GM12878 (cell line): ENCODE measurements at regions not wholly inside any gene's neighbourhood (a gene's known extent, or its start where the extent isn't known, plus 50 kb on each side); places are given as distances from the start of the nearest gene placed in this dataset.

Experiments
- ATAC-seq: fragments of 200-7000 bp; cut with Tn5 transposase; 3 replicates; pipeline ENCODE4 v1.9.1; 2020; ENCODE audit warnings: mild to moderate bottlenecking, moderate library complexity
- BruUV-seq: library from RNA; stranded (reverse); fragments of 400-500 nt; replicated peaks from 2 replicates; lab custom pipeline; 2021; lab: Mats Ljungman, UMichigan
- CTCF ChIA-PET: fragments of 300-600 bp; sonication (Branson Sonifier 250); formaldehyde crosslinking; extraction: SDS; loops from one replicate; lab custom pipeline; 2021; ENCODE audit warnings: inconsistent platforms; lab: Yijun Ruan, JAX
- POLR2A ChIA-PET: fragments of 350-600 bp; formaldehyde crosslinking; extraction: SDS; loops from one replicate; lab custom pipeline; 2021; ENCODE audit warnings: inconsistent platforms; lab: Charles Lee
- RAD21 ChIA-PET: fragments of 300-600 bp; sonication (Branson Sonifier 250); formaldehyde crosslinking; loops from one replicate; lab custom pipeline; 2023; ENCODE audit warnings: antibody characterized with exemption; ENCODE audit not compliant: unreplicated experiment; lab: Charles Lee
- SMC1A ChIA-PET: fragments of 300-600 bp; sonication (Branson Sonifier 250); formaldehyde crosslinking; loops from one replicate; lab custom pipeline; 2023; ENCODE audit not compliant: unreplicated experiment, uncharacterized antibody; lab: Charles Lee
- DNase-seq: peaks from one replicate; pipeline ENCODE4 v3.0.0-alpha.2; 2011; ENCODE audit warnings: low read depth, low spot score
- FAIRE-seq: peaks from 3 replicates; lab custom pipeline; 2011; peaks lifted over from hg19 to GRCh38; lab: Jason Lieb, UNC
- H2AFZ ChIP-seq: 2 replicates; pipeline ENCODE4 v1.6.0; 2011; ENCODE audit warnings: low read depth, low read length, control low read depth; ENCODE audit not compliant: control insufficient read depth
- H3K27ac ChIP-seq: 2 replicates; pipeline ENCODE4 v1.5.1; 2011; ENCODE audit warnings: control low read depth; ENCODE audit not compliant: control insufficient read depth, insufficient read depth
- H3K27me3 ChIP-seq, 2 experiments: replicated peaks in 1 of 2; 2 replicates each; pipeline versions ENCODE4 v1.6.0 to v1.6.1; 2011; ENCODE audit warnings: low read length in 1 of 2; ENCODE audit not compliant: control insufficient read depth in 2 of 2, insufficient read depth in 2 of 2
- H3K36me3 ChIP-seq, 2 experiments: 2 replicates each; pipeline ENCODE4 v1.5.1; 2011; ENCODE audit warnings: low read length in 1 of 2; ENCODE audit not compliant: control insufficient read depth in 2 of 2, insufficient read depth in 2 of 2
- H3K4me1 ChIP-seq: 2 replicates; pipeline ENCODE4 v1.6.1; 2011; ENCODE audit warnings: mild to moderate bottlenecking, low read length, moderate library complexity, mixed read lengths; ENCODE audit not compliant: control insufficient read depth, insufficient read depth
- H3K4me2 ChIP-seq: 2 replicates; pipeline ENCODE4 v1.6.0; 2011; ENCODE audit warnings: control low read depth; ENCODE audit not compliant: control insufficient read depth, insufficient read depth
- H3K4me3 ChIP-seq: fragments of 200-600 bp; sonication (generic); 2 replicates; pipeline ENCODE4 v1.5.1; 2016
- H3K79me2 ChIP-seq: 2 replicates; pipeline ENCODE4 v1.6.0; 2011; ENCODE audit warnings: low read length; ENCODE audit not compliant: control insufficient read depth, insufficient read depth
- H3K9ac ChIP-seq: 2 replicates; pipeline ENCODE4 v1.8.0; 2011; ENCODE audit warnings: low read length, control low read depth, mixed read lengths; ENCODE audit not compliant: control insufficient read depth, insufficient read depth
- H3K9me3 ChIP-seq: replicated peaks from 3 replicates; pipeline ENCODE4 v1.5.1; 2011; ENCODE audit warnings: mild to moderate bottlenecking, low read length; ENCODE audit not compliant: control insufficient read depth, insufficient read depth
- H4K20me1 ChIP-seq: 2 replicates; pipeline ENCODE4 v1.6.0; 2011; ENCODE audit not compliant: control insufficient read depth, insufficient read depth
- ASH2L ChIP-seq: fragments of 300-600, 200-600 bp; sonication (generic); IDR thresholded peaks from 2 replicates; pipeline ENCODE4 v1.6.1; 2017; ENCODE audit warnings: low read depth, mild to moderate bottlenecking, borderline replicate concordance
- BACH1 ChIP-seq: fragments of 450-650 bp; IDR thresholded peaks from 2 replicates; pipeline ENCODE4 v1.6.1; 2017; ENCODE audit warnings: mild to moderate bottlenecking, borderline replicate concordance
- BCL11A ChIP-seq: IDR thresholded peaks from 2 replicates; pipeline ENCODE4 v1.6.1; 2011; ENCODE audit warnings: low read depth, low read length
- CBX3 ChIP-seq: fragments of 200-600 bp; sonication (generic); IDR thresholded peaks from 2 replicates; pipeline ENCODE4 v1.6.1; 2016; ENCODE audit warnings: low read depth, borderline replicate concordance
- CHD1 ChIP-seq: IDR thresholded peaks from 2 replicates; pipeline ENCODE4 v1.6.1; 2012; ENCODE audit warnings: low read depth, low read length, improper control_type of control experiment
- FOXK2 ChIP-seq: fragments of 450-650 bp; IDR thresholded peaks from 2 replicates; pipeline ENCODE4 v1.6.1; 2017; ENCODE audit warnings: mild to moderate bottlenecking, moderate library complexity
- HDAC2 ChIP-seq: fragments of 200-600 bp; sonication (generic); IDR thresholded peaks from 2 replicates; pipeline ENCODE4 v1.6.1; 2017
- KAT2A ChIP-seq: conservative IDR thresholded peaks from 2 replicates; pipeline ENCODE4 v1.6.1; 2011; ENCODE audit warnings: low read depth, low read length; ENCODE audit not compliant: control insufficient read depth
- MTA3 ChIP-seq: IDR thresholded peaks from 2 replicates; pipeline ENCODE4 v1.6.1; 2012; ENCODE audit warnings: low read length, inconsistent platforms, borderline replicate concordance
- MXI1 ChIP-seq: fragments of 150-350 bp; IDR thresholded peaks from 2 replicates; pipeline ENCODE4 v1.6.1; 2011; ENCODE audit warnings: low read depth, mild to moderate bottlenecking, inconsistent platforms, low read length, improper control_type of control experiment
- NFXL1 ChIP-seq: fragments of 450-650 bp; IDR thresholded peaks from 2 replicates; pipeline ENCODE4 v1.6.1; 2017; ENCODE audit warnings: antibody characterized with exemption, mild to moderate bottlenecking, borderline replicate concordance
- NR2F1 ChIP-seq: fragments of 450-650 bp; conservative IDR thresholded peaks from 2 replicates; pipeline ENCODE4 v1.6.1; 2017; ENCODE audit warnings: mild to moderate bottlenecking
- SMAD1 ChIP-seq: fragments of 450-650 bp; IDR thresholded peaks from 2 replicates; pipeline ENCODE4 v1.6.1; 2018; ENCODE audit warnings: mild to moderate bottlenecking, low read depth; ENCODE audit not compliant: partially characterized antibody
- SPI1 ChIP-seq: IDR thresholded peaks from 2 replicates; pipeline ENCODE4 v1.6.1; 2011; ENCODE audit warnings: low read depth, mild to moderate bottlenecking, low read length, moderate library complexity, borderline replicate concordance; ENCODE audit not compliant: insufficient read depth
- ZBED1 ChIP-seq: IDR thresholded peaks from 2 replicates; pipeline ENCODE4 v1.6.1; 2016; ENCODE audit warnings: borderline replicate concordance
- ZNF384 ChIP-seq: IDR thresholded peaks from 2 replicates; pipeline ENCODE4 v1.6.1; 2012; ENCODE audit warnings: low read depth, mild to moderate bottlenecking, low read length, improper control_type of control experiment, borderline replicate concordance
- ZZZ3 ChIP-seq: IDR thresholded peaks from 2 replicates; pipeline ENCODE4 v1.6.1; 2011; ENCODE audit warnings: low read depth; ENCODE audit not compliant: control insufficient read depth, insufficient read length
- WGBS: methylation state at CpG from one replicate; pipeline ENCODE4 v1.1.6; 2016; ENCODE audit warnings: low lambda C conversion rate; ENCODE audit not compliant: insufficient replicate concordance, insufficient coverage; ENCODE audit errors: missing lambda C conversion rate; 5-methylcytosine and 5-hydroxymethylcytosine counted together
- in situ Hi-C: fragments of 300-500 bp; cut with MboI; formaldehyde crosslinking; loops from 9 replicates; pipeline ENCODE4 v1.14.3; 2018; ENCODE audit warnings: mixed read lengths
- intact Hi-C: fragments of 100-400 bp; cut with micrococcal nuclease; formaldehyde crosslinking; loops from one replicate; pipeline ENCODE4 v1.14.2; 2022; ENCODE audit not compliant: unreplicated experiment
- TF ChIP-seq, protein P1 (sequence below): fragments of 450-650 bp; formaldehyde crosslinking; IDR thresholded peaks from 2 replicates; pipeline ENCODE4 v1.5.0; 2022; ENCODE audit warnings: mild to moderate bottlenecking, missing genetic modification characterization

DNA sequence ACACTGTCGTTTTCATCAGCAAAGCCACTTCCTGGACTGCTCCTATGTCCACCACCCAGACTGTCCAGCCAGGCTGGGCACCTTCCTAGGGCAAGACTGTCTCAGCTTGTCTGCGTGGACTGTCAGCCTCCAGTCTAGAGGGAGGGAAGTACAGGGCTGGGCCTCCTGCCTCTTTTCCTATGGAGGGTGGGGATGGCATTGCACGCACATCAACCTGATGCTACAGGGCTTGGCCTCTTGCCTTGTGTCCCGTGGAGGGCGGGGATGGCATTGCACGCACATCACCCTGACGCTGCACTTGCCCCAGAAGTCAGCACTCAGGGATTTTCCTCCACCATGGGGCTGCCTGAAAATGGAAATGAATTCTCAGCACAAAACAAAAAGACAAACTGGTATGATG, 304.2 kb upstream of the CDH4 start:
- BruUV-seq, result no TSS peak
- no peak for TF ChIP-seq BCL11A
- TF ChIP-seq FOXK2, result no peak
- TF ChIP-seq SPI1, result no peak
- no peak for TF ChIP-seq ASH2L
- TF ChIP-seq SMAD1, result no peak
- Histone ChIP-seq H3K36me3 (no peaks in the 10 kb centered on the region), H2AFZ (no peak overlapping the region), H3K4me3 (no peak overlapping the region), H3K4me1 (no peaks in the 10 kb centered on the region), H3K9ac (no peak overlapping the region), H3K79me2 (no peaks in the 10 kb centered on the region), H3K9me3 (no peaks in the 10 kb centered on the region; the same call in 2 of the 3 replicates), H3K27me3 (no peaks in the 10 kb centered on the region), H3K4me2 (no peak overlapping the region), H3K27ac (no peak overlapping the region), H4K20me1 (no peaks in the 10 kb centered on the region)
- in situ Hi-C loops (no loop called here), intact Hi-C loops (no loop called here)
- ChIA-PET CTCF (no interaction called here), RAD21 (no interaction called here), POLR2A (no interaction called here), SMC1A (no interaction called here)
- ATAC-seq (no peak), FAIRE-seq (no peak), DNase-seq (no peak)
- WGBS, result 27% methylated on average over 7 of the region's 7 CpGs

DNA sequence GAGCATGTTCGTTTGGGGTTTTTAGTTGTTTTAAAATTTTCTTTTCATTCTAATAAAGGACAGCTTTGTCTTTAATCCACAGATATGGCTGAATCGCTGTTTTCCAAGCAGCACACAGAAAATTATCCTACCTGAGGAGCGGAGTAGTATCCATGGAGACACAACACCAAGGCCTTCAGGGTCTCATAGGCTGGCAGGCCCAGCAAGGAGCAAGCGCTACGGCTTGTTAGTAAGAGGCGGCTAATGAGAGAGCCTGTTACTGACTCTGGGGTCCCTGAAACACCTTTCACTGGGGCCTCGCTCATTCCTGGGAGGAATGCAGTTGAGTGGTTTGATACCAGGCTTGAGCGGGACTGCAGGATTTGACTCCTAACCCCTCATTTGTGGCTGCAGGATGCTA, 303.8 kb upstream of the CDH4 start:
- ChIA-PET SMC1A (no interaction called here), POLR2A (no interaction called here), CTCF (no interaction called here), RAD21 (no interaction called here)
- Histone ChIP-seq H3K4me1 (no peaks in the 10 kb centered on the region), H3K27me3 (no peaks in the 10 kb centered on the region), H3K9me3 (no peaks in the 10 kb centered on the region; the same call in 2 of the 3 replicates), H3K4me2 (no peak overlapping the region), H3K36me3 (no peaks in the 10 kb centered on the region), H3K79me2 (no peaks in the 10 kb centered on the region), H4K20me1 (no peaks in the 10 kb centered on the region), H3K27ac (no peak overlapping the region), H3K9ac (no peak overlapping the region), H2AFZ (no peak overlapping the region), H3K4me3 (no peak overlapping the region)
- no peak for ATAC-seq
- intact Hi-C loops, result no loop called here
- in situ Hi-C loops, result no loop called here
- no TSS peak for BruUV-seq
- FAIRE-seq, result no peak
- DNase-seq, result no peak
- whole genome bisulfite sequencing, result 46% methylated on average over 8 of the region's 8 CpGs
- TF ChIP-seq ZZZ3 (no peak), ZBED1 (no peak), HDAC2 (no peak), BACH1 (no peak), CHD1 (no peak), CBX3 (no peak), NFXL1 (no peak), ZNF384 (no peak), MTA3 (no peak), MXI1 (no peak), KAT2A (no peak), NR2F1 (no peak)
- TF ChIP-seq, protein P1, sequence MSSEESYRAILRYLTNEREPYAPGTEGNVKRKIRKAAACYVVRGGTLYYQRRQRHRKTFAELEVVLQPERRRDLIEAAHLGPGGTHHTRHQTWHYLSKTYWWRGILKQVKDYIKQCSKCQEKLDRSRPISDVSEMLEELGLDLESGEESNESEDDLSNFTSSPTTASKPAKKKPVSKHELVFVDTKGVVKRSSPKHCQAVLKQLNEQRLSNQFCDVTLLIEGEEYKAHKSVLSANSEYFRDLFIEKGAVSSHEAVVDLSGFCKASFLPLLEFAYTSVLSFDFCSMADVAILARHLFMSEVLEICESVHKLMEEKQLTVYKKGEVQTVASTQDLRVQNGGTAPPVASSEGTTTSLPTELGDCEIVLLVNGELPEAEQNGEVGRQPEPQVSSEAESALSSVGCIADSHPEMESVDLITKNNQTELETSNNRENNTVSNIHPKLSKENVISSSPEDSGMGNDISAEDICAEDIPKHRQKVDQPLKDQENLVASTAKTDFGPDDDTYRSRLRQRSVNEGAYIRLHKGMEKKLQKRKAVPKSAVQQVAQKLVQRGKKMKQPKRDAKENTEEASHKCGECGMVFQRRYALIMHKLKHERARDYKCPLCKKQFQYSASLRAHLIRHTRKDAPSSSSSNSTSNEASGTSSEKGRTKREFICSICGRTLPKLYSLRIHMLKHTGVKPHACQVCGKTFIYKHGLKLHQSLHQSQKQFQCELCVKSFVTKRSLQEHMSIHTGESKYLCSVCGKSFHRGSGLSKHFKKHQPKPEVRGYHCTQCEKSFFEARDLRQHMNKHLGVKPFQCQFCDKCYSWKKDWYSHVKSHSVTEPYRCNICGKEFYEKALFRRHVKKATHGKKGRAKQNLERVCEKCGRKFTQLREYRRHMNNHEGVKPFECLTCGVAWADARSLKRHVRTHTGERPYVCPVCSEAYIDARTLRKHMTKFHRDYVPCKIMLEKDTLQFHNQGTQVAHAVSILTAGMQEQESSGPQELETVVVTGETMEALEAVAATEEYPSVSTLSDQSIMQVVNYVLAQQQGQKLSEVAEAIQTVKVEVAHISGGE, result no peak
